PC-9 (cell line): ENCODE measurements at regions not wholly inside any gene's neighbourhood (a gene's known extent, or its start where the extent isn't known, plus 50 kb on each side); places are given as distances from the start of the nearest gene placed in this dataset.

ENCODE experiments used
- BruUV-seq: library from RNA; stranded (reverse); fragments of 400-500 nt; replicated peaks from 2 replicates; lab custom pipeline; 2021; lab: Mats Ljungman, UMichigan
- CTCF ChIA-PET: fragments of 300-600 bp; sonication (Branson Sonifier 250); formaldehyde crosslinking; loops from one replicate; lab custom pipeline; 2022; ENCODE audit warnings: antibody characterized with exemption; lab: Charles Lee
- POLR2A ChIA-PET: fragments of 300-600 bp; sonication (Branson Sonifier 250); formaldehyde crosslinking; loops from one replicate; lab custom pipeline; 2022; ENCODE audit warnings: antibody characterized with exemption; ENCODE audit not compliant: unreplicated experiment; lab: Charles Lee
- DNase-seq, 2 experiments: peaks; one replicate each; pipeline versions ENCODE4 v3.0.0 to v3.0.0-alpha.2; 2015 to 2022; ENCODE audit warnings: mixed read lengths in 1 of 2
- H2AFZ ChIP-seq: fragments of 200-600 bp; sonication (generic); 2 replicates; pipeline ENCODE4 v1.8.1; 2017; ENCODE audit warnings: antibody characterized with exemption
- H3F3A ChIP-seq: fragments of 200-600 bp; sonication (generic); 2 replicates; pipeline ENCODE4 v1.8.1; 2017; ENCODE audit warnings: antibody characterized with exemption, mild to moderate bottlenecking, low read depth; ENCODE audit not compliant: insufficient read depth
- H3K27ac ChIP-seq: fragments of 200-600 bp; sonication (generic); 2 replicates; pipeline ENCODE4 v1.6.1; 2016; ENCODE audit warnings: mixed run types
- H3K27me3 ChIP-seq: fragments of 200-600 bp; sonication (generic); 2 replicates; pipeline ENCODE4 v1.6.1; 2016; ENCODE audit warnings: low read depth, mixed run types; ENCODE audit not compliant: insufficient read depth
- H3K36me3 ChIP-seq: fragments of 200-600 bp; sonication (generic); 2 replicates; pipeline ENCODE4 v1.6.1; 2016; ENCODE audit warnings: low read depth, mixed run types
- H3K4me1 ChIP-seq: fragments of 200-600 bp; sonication (generic); replicated peaks from 2 replicates; pipeline ENCODE4 v1.6.1; 2016; ENCODE audit warnings: mixed run types; ENCODE audit not compliant: insufficient read depth
- H3K4me2 ChIP-seq: fragments of 200-600 bp; sonication (generic); 2 replicates; pipeline ENCODE4 v1.6.1; 2017; ENCODE audit warnings: mixed run types
- H3K4me3 ChIP-seq: fragments of 200-600 bp; sonication (generic); 2 replicates; pipeline ENCODE4 v1.6.1; 2016; ENCODE audit warnings: mixed run types
- H3K79me2 ChIP-seq: fragments of 200-600 bp; sonication (generic); 2 replicates; pipeline ENCODE4 v1.6.1; 2017; ENCODE audit warnings: low read depth, mixed run types
- H3K9me2 ChIP-seq: fragments of 200-600 bp; sonication (generic); 2 replicates; pipeline ENCODE4 v1.8.1; 2017; ENCODE audit warnings: mild to moderate bottlenecking; ENCODE audit not compliant: insufficient read depth
- H3K9me3 ChIP-seq: fragments of 200-600 bp; sonication (generic); 2 replicates; pipeline ENCODE4 v1.8.1; 2016; ENCODE audit warnings: low read depth; ENCODE audit not compliant: insufficient read depth
- H4K20me1 ChIP-seq: fragments of 200-600 bp; sonication (generic); 2 replicates; pipeline ENCODE4 v1.8.1; 2017; ENCODE audit not compliant: insufficient read depth
- EZH2 ChIP-seq: fragments of 200-600 bp; sonication (generic); IDR thresholded peaks from 2 replicates; pipeline ENCODE4 v1.8.0; 2017; ENCODE audit warnings: antibody characterized with exemption, low read depth
- intact Hi-C: fragments of 100-400 bp; cut with micrococcal nuclease; formaldehyde crosslinking; loops from one replicate; pipeline ENCODE4 v1.10.0; 2022; ENCODE audit not compliant: unreplicated experiment
- TF ChIP-seq, protein P1 (sequence below): fragments of 200-600 bp; sonication (generic); conservative IDR thresholded peaks from 2 replicates; pipeline ENCODE4 v1.6.1; 2017; ENCODE audit warnings: mixed run types, antibody characterized with exemption, mild to moderate bottlenecking, moderate library complexity

DNA sequence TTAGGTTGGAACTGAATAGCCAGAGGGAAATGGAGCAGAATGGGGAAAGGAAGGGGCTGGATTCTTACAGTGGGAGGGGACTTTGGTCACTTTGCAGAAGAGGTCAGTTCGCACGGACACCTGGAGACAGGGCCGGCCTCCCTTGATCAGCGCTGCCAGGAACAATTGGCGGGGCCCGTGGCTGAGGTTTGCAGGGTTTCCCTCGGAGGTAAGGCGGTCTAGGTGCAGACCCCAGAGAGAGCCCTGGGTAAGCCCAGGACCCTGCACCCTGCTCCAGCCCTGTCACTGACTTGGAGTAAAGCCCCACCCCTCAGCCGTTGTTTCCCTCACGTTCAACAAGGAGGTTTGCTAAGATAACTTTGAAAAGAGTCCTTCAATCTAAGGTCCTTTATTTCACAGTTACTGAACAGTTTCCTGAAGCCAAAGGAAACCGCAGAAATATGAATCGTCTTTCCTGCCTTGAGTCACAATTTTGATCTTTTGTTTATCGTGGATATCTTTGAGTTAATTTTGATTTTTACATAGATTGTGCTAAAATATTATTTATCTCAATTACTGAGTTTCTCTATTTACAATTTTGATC, 231.4 kb upstream of the RTL1 start:
- H3K27ac ChIP-seq = no peak overlapping the region
- ChIA-PET POLR2A (no interaction called here), CTCF (no interaction called here)
- no peak for DNase-seq
- no peaks in the 10 kb centered on the region for H3K4me1 ChIP-seq
- TF ChIP-seq, protein P1, sequence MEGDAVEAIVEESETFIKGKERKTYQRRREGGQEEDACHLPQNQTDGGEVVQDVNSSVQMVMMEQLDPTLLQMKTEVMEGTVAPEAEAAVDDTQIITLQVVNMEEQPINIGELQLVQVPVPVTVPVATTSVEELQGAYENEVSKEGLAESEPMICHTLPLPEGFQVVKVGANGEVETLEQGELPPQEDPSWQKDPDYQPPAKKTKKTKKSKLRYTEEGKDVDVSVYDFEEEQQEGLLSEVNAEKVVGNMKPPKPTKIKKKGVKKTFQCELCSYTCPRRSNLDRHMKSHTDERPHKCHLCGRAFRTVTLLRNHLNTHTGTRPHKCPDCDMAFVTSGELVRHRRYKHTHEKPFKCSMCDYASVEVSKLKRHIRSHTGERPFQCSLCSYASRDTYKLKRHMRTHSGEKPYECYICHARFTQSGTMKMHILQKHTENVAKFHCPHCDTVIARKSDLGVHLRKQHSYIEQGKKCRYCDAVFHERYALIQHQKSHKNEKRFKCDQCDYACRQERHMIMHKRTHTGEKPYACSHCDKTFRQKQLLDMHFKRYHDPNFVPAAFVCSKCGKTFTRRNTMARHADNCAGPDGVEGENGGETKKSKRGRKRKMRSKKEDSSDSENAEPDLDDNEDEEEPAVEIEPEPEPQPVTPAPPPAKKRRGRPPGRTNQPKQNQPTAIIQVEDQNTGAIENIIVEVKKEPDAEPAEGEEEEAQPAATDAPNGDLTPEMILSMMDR = no peak
- no peak for TF ChIP-seq EZH2
- H4K20me1 ChIP-seq = no peaks in the 10 kb centered on the region
- peaks cover 7% of the 10 kb centered on the region; the same call in 1 of the 2 replicates for H3K27me3 ChIP-seq
- no TSS peak for BruUV-seq
- no peaks in the 10 kb centered on the region for H3K36me3 ChIP-seq
- no peak overlapping the region for H3K4me3 ChIP-seq
- no peaks in the 10 kb centered on the region for H3F3A ChIP-seq
- no peaks in the 10 kb centered on the region for H3K79me2 ChIP-seq
- no peaks in the 10 kb centered on the region for H3K9me2 ChIP-seq
- intact Hi-C loops = no loop called here
- H3K4me2 ChIP-seq = no peak overlapping the region
- no peaks in the 10 kb centered on the region for H3K9me3 ChIP-seq
- no peak overlapping the region for H2AFZ ChIP-seq

- H3K27me3 ChIP-seq = peaks cover 7% of the 10 kb centered on the region; the same call in 1 of the 2 replicates
- H3K9me2 ChIP-seq = no peaks in the 10 kb centered on the region
- H3K4me1 ChIP-seq = no peaks in the 10 kb centered on the region
- H2AFZ ChIP-seq = no peak overlapping the region
- H3K4me2 ChIP-seq = no peak overlapping the region
- no peaks in the 10 kb centered on the region for H4K20me1 ChIP-seq
- CTCF ChIA-PET = no interaction called here
- no peaks in the 10 kb centered on the region for H3K79me2 ChIP-seq
- H3K9me3 ChIP-seq = no peaks in the 10 kb centered on the region
- H3K36me3 ChIP-seq = no peaks in the 10 kb centered on the region
- intact Hi-C loops = no loop called here
- no TSS peak for BruUV-seq
- POLR2A ChIA-PET = no interaction called here
- TF ChIP-seq, protein P1 = no peak
- no peak overlapping the region for H3K4me3 ChIP-seq
- H3K27ac ChIP-seq = no peak overlapping the region
- H3F3A ChIP-seq = no peaks in the 10 kb centered on the region
- no peak for DNase-seq
These were observed 232.5 kb upstream of the RTL1 start for GRCh38 chr14:101135796-101136742.

DNA sequence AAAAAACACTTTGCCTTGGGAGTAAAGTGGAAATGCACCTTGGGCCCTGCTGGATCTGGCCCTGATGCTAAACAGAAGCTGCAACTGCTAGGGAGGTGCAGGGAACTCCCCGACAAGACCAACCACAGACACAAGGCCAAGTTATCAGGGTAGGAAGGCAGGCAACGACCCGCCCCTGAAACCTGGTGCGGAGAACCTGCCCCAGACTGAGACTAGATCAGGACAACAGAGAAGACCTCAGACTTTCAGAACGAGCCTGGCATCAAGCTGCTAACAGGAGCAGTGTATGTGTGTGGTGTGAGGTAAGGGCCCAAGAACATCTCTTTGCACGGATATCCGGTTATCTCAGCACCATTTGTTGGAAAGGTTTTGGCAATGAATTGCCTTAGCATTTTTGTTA, 233.7 kb upstream of the RTL1 start:
- H3K4me1 ChIP-seq = no peaks in the 10 kb centered on the region
- no peak overlapping the region for H3K4me2 ChIP-seq
- H3K27me3 ChIP-seq = 0 out of 2 replicates have a peak, but pooled peaks cover 7% of the 10 kb centered on the region
- no TSS peak for BruUV-seq
- H3K4me3 ChIP-seq = no peak overlapping the region
- H3K9me2 ChIP-seq = no peaks in the 10 kb centered on the region
- ChIA-PET CTCF (no interaction called here), POLR2A (no interaction called here)
- H3K9me3 ChIP-seq = 0 out of 2 replicates have a peak, but pooled peaks cover 3% of the 10 kb centered on the region
- DNase-seq = no peak
- H3K27ac ChIP-seq = no peak overlapping the region
- H4K20me1 ChIP-seq = no peaks in the 10 kb centered on the region
- no peaks in the 10 kb centered on the region for H3F3A ChIP-seq
- no peaks in the 10 kb centered on the region for H3K36me3 ChIP-seq
- no peak overlapping the region for H2AFZ ChIP-seq
- H3K79me2 ChIP-seq = no peaks in the 10 kb centered on the region
- intact Hi-C loops = no loop called here
- TF ChIP-seq, protein P1 = no peak
- no peak for TF ChIP-seq EZH2
